NCI-H2029 treated with DMSO at 0.1 percent for 48 hours (cell line): ENCODE measurements at regions not wholly inside any gene's neighbourhood (a gene's known extent, or its start where the extent isn't known, plus 50 kb on each side); places are given as distances from the start of the nearest gene placed in this dataset.
"Not testable (repeated sequence)": the region's sequence is repeated elsewhere in the genome, so short reads cannot be mapped to it uniquely, and the experiment has no call there.

Experiments used
- DNase-seq: peaks from one replicate; lab custom pipeline; 2025; lab: John Stamatoyannopoulos, UW

DNA sequence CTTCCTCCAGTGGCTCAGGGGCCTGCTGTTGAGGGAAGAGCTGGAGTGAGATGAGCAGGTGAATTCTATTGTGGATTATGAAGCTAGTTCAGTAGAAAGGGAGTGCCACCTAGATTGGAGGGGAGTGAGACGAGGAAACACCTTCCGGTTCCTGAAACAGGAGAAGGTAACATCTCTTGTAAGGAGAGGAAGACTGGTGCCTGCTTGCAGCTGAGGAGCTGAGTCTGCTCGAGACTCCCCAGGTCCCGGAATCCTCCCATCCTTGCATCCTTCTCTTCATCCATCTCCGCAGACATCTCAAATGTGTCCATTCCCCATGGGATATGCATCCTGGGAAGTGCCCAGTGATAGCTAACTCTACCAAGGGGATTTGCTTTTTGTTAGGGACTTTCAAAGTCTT is 242.9 kb upstream of the ZFP64 start:
- no peak for DNase-seq

DNA sequence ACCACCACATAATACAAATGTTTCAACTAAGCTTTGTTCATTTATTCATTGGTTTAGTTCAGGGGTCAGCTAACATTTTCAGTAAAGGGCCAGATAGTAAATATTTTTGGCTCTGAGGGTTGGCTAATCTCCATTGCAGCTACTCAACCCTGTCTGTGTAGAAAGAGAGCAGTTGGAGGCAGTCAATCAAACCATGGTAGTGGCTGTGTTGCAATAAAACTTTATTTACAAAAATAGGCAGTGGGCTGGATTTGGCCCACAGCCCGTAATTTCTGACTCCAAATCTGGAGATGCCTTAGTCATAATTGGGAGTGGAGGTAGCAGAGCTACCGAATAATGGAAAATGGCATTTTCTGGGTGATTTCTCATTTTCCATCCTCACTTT is 242.5 kb upstream of the ZFP64 start:
- DNase-seq = no peak

DNA sequence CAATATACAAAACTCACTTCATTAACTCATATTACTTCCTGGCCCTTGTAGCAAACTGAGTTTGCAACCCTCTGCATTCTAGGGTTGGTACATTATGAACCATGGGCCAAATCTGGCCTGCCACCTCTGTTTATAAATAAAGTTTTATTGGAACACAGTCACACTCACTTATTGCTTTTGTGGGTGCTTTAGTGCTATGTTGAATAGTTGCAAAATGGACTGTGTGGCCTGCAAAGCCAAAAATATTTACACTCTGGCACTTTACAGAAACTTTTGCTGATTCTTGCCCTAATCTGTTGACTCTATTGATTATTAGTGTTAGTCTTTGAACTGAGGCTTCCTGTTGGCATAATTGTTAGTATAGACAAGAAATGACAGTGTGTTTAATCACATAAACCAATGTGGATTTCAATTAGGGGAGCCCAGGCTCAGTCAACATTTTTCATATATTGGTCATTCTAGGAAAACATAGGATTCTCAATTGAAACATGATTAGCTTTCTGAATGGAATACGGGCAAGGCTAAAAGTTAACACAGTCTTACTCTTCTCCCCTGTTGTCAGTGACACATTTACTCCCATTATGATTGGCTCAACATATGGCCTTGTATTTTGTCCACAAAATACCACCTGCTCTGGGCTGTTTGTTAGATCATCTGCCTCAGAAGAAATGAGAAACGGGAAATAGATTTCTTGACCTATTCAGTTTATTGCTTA is 241.9 kb upstream of the ZFP64 start:
- no peak for DNase-seq

DNA sequence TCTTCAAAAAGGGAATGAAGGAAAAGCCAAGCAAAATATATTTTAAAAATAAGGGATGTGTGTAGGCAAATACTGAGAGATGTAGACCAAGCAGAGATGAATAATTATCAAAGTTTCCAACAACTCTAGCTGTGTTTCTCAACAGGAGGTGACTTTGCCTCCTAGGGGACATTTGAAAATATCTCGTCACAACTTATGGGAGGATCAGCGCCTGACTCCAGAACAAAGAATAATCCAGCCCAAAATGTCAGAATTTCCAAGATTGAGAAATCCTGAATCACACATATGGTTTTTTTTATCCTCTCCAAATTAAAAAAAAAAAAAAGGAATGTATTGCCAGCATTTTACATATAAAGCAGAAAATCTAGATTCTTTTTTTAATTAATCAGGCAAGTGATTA is 241.2 kb upstream of the ZFP64 start:
- DNase-seq = no peak

DNA sequence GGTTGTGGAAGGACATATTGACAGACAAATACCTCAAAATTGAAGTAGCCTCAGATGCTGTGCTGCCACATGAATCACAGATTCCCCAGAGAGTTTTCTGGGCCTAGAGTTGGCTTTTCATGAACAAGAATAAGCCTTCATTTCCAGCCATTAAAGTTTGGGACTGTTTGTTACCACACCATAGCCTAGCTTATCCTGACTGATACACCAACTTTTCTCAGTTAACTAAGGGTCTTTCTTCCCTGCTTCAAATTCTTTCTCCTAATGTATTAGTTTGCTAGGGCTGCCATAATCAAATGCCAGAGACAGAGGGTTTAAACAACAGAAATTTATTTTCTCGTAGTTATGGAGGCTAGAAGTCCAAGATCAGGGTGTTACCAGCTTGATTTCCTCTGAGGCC is 237.4 kb upstream of the ZFP64 start:
- DNase-seq = no peak

DNA sequence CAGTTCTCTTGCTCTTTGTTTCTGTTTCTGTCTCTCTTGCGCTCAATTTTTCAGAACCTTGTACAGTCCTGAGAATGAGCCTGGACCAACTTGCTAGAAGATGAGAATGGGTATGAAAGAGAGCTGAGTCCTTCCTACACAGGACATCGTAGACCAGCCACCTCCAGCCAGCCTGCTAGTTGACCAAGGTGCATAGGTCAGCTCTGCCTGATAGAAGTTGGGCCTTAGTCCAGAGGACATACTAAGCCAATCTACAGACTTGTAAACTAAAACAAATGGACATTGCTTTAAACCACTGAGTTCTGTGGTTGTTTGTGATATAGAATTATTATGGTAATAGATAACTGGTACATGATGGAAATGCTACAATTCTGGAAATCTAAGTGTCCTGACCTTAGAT is 236.4 kb upstream of the ZFP64 start:
- no peak for DNase-seq

DNA sequence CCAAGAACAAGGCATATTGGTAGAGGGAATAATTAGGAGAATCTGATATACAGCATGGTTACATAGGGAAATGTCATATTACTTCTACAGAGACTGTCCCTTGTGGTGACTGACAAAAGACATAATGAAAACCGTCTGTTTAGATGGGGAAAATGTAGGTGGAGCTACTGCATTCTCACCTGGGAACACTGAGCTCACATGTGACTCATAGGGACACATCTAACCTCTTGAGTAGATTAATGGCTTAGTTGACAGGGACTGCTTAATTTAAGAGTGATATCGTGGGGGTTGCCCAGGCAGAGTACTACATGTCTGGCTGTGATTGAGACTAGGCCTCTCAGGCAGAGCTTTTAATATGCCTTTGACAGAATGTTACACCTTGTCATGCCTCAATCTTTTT is 235.3 kb upstream of the ZFP64 start:
- no peak for DNase-seq

DNA sequence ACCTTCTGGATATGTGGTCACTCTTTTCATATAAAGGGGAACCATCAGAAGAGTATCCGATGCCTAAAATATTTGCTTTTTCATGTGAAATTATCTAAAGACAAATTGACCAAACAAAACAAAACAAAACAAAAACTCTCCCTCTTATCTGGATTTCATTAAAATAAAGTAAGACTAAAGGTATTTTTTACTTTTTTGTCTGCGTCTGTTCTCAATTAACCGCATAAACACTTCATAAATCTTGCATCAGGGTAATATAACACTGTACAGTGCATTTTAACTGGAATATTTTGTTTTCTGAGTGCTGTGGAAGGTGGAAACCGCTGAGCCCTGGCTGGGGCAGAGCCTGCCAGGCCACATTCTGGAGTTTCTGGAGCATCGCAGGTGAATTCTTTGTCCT is 234.1 kb upstream of the ZFP64 start:
- no peak for DNase-seq

DNA sequence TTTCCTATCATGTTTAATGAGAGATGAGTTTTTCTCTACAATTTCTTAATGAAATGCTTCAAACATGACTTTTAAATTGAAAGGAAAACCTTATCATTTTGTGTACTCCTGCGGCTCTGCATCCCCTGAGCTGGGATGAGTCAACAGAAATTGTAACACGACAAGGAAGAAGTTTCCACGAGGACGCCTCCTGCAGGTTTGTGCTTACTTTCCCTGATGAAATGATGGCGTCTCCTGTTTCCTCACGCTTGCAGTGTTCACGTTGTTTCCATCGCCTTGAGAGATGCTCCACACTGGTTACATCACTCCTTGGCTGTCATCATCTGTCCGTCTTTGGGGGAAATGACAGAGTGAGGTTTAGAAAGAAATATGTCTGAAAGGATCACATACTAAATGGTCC is 233.7 kb upstream of the ZFP64 start:
- DNase-seq = no peak

DNA sequence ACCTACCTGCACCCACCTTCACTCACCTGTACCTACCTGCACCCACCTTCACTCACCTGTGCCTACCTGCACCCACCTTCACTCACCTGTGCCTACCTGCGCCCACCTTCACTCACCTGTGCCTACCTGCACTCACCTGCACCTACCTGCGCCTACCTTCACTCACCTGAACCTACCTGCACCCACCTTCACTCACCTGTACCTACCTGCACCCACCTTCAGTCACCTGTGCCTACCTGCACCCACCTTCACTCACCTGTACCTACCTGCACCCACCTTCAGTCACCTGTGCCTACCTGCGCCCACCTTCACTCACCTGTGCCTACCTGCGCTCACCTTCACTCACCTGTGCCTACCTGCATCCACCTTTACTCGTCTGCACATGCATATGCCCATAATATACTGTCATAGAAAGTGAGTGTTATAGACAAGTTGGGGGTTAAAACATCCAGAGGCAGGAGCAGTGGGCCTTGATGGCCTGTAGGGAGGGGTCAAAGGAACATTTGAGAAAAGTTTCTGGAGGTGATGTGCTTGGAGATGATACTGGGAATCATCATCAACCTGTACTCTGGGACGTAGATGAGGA is 232.9 kb upstream of the ZFP64 start:
- not testable (repeated sequence) for DNase-seq

DNA sequence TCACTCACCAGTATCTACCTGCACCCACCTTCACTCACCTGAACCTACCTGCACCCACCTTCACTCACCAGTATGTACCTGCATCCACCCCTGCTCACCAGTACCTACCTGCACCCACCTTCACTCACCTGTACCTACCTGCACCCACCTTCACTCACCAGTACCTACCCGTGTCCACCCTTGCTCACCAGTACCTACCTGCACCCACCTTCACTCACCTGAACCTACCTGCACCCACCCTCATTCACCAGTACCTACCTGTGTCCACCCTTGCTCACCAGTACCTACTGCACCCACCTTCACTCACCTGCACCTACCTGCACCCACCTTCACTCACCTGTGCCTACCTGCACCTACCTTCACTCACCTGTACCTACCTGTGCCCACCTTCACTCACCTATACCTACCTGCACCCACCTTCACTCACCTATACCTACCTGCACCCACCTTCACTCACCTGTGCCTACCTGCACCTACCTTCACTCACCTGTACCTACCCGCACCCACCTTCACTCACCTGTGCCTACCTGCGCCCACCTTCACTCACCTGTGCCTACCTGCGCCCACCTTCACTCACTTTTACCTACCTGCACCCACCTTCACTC is 232.1 kb upstream of the ZFP64 start:
- DNase-seq = not testable (repeated sequence)

DNA sequence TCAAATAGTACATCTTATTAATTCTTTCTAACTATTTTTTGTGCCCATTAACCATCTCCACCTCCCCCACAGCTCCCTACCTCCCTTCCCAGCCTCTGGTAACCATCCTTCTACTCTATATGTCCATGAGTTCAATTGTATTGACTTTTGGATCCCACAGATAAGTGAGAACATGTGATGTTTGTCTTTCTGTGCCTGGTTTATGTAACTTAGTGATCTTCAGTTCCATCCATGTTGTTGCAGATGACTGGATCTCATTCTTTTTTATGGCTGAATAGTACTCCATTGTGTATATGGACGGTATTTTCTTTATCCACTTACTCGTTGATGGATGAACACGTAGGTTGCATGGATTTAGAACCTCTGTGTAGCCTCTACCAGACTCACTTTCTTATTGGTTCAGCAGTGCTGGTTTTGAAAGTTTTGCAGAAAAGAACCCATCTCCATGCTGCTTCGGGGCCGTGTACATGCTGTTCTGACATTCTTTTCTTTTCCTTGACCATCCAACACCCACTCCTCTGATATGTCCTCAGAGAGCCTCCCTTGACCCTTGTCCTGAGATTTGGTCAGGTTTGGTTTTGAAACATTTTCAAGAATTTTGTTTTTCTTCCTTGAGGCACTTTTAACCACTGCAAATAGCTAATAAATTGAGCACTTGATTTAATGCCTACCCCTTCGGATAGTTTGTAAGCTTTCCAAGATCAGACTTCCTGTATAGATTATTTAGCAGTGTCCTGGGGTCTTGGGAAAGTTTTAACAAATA is 231.2 kb upstream of the ZFP64 start:
- DNase-seq = no peak

DNA sequence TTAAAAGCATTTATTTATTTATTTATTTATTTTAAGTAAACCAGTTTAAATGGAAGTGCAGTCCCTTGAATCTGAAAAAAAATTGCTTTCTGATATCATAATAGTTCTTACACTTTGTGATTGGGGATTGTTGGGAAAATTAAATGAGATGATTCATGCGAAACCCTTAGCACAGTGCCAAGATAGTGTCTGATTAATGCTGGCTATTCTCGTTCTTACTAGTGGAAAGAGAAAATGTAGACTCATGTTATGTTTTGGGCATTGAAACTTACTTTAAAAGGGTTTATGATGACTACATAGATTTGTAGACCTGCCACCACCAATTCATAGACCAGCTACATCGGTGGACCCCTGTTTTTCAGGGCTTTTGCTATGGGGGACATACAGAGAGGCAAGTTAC is 229.2 kb upstream of the ZFP64 start:
- no peak for DNase-seq

DNA sequence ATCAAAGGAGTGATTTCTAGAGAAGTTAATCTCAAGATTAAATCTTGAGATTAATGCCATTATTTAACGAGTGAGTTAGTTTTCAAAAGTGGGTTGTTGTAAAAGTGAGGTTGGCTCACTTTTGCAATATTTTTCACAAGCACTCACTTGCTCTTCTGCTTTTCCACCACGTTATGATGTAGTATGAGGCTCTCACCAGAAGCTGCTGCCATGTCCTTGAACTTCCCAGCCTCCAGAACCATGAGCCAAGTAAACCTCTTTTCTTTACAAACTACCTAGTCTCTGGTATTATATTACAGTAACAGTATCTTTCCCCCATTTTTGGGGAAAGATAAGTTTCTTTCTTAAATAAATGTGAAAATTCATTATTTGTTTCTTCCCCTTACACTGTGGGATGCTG is 227.6 kb upstream of the ZFP64 start:
- no peak for DNase-seq

DNA sequence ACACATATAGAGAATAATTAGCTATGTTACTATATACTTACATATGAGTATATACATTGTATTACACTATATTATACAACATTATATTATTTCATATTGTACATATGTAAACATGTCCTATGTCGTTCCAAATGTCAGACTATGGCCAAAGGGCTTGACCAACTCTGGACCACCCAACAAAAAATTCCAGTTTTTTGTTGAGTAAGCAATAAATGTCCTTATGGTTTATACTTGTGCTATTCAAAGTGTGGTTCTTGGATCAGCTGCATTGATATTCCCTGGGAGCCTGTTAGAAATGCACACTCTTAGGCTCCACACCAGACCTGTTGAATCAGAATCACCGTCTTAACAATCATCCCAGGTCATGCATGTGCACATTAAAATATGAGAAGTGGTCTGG is 225.4 kb upstream of the ZFP64 start:
- DNase-seq = no peak

DNA sequence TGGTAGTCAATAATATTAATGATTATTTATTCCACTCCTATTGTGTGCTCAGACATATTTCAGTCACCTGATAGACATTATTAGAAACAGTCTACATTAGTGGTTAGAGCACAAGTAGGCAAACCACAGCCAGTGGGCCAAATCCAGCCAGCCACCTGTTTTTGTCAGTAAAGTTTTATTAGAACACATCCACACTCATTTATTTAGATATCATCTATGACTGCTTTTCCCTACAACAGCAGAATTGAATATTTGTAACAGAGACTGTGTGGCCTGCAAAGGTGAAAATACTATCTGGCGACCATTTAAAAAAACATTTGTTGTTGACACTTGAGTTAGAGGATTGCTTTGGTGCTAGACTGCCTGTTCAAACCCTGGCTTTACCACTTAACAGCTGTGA is 220.0 kb upstream of the ZFP64 start:
- DNase-seq = no peak

DNA sequence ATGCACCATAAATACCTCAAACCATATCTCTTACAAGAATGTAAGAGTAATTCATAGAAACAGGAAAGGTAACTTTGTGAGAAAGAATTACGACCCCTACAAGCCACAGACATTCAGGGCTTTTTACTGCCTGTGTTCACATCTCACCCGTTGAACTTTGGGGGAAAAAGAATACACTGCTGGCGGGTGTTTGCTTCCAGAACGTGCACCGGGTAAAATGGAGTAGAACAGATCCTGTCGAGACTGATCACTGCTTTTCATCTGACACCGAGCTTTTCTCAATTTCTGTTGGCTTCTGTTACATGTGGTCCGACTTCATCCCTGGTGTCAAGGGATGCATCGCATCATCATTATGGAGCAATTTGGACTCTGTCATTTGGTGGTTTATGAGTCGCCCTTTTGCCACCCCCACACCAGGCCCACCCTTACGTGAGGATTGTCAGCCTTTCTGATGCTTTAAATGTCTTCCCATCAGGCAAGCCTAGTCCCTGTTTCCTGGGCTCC is 219.2 kb upstream of the ZFP64 start:
- DNase-seq = no peak

DNA sequence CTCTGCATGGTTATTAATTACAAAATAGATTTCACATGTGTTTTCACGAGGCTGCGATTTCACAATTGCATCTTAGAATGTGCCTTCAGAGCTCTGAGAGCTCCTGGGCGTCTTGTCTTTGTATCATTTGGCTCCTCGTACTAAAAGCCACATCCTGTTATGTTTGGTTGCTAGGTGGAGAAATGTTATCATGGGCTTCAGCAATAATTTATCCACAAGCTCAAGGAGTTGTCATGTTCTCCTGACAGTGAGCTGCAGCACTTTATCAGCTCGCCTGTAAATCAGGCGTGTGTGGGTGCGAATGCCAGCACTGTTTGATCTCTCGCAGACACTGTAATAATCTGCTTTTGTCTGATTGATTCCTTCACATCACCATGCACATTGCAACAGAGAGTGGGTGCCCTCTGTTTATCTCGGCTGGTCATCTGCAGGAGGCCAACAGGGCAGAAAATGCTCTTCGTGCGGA is 218.6 kb upstream of the ZFP64 start:
- no peak for DNase-seq

DNA sequence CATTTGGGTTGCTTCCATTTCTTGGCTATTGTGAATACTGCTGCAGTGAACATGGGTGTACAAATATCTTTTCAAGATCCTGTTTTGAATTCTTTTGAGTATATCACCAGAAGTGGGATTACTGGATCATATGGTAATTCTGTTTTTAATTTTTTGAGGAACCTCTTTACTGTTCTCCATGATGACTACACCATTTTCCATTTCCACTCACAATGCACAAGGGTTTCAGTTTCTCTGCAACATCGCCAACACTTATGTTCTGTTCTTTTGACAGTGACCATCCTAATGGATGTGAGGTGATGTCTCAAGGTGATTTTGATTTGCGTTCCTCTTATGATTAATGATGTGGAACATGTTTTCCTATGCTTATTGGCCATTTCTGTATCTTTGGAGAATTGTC is 214.4 kb upstream of the ZFP64 start:
- DNase-seq = no peak

DNA sequence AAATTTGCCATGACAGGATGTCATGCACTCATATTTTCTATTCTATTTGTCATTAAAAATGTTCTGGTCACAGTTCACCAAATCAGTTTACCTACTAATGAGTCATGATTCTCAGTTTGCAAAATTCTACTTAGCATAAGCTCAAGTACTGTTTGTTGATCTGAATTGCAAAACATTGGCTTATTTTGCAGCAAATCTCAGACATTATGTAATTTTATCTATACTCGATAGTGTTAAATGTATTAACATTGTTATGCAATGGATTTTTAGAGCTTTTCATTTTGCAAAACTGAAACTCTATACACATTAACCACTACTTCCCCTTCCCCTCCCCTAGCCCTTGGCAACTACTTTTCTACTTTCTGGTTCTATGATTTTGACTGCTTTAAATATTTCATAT is 213.8 kb upstream of the ZFP64 start:
- DNase-seq = no peak

DNA sequence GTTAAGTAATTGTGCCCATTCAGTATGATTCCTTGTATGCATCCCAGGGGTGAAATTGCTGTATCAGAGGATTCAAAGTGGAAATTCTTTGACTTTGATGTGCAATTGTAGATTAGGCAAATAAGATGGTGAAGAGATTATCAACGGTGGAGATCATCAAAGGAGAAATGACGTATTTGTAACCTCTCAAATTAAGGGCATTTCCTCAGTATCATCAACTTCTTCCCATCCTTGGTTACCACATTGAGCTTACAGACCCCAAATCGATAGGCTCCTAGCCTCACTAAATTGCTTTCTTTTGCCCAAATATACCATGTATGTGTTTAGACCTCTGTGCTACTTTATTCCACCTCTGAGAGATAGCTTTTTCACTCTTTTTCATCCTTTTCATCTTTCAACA is 213.1 kb upstream of the ZFP64 start:
- DNase-seq = no peak

DNA sequence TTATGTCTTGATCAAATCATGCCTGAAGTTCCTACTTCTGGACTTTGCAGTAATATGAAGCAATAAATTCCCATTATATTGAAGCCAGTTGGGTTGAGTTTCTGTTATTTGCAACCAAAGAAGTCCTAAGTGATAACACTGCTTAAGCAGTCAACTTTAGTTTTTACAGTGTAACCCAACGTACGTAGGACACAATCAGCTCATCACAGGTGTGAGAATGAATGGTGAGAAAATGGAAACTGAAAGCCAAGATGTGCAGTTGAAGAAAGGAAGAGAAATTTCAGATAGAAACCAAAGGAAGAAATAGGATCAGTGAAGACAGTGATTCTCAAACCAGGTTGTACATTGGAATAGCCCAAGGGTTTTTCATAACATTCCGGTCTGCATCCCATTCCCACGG is 211.4 kb upstream of the ZFP64 start:
- DNase-seq = no peak

DNA sequence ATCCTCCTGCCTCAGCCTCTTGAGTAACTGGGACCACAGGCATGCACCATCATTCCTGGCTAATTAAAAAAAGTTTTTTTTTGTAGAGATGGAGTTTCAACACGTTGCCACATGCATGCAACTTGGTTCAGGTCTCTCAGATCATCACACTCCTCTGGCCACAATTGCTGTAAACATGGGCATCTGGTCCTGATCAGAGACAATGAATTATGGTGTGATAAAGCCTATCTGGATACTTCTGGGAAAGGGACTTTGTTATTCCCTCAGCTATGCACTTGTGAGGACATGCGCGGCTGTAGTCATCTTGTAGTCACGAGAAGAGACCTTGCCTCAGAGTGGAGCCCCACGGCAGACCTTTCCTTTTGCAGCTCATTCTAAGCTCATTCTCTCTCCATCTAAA is 210.9 kb upstream of the ZFP64 start:
- no peak for DNase-seq
